Vagina (tissue), 2 donors: ENCODE measurements at regions not wholly inside any gene's neighbourhood (a gene's known extent, or its start where the extent isn't known, plus 50 kb on each side); places are given as distances from the start of the nearest gene placed in this dataset.
"Not testable (repeated sequence)": the region's sequence is repeated elsewhere in the genome, so short reads cannot be mapped to it uniquely, and the experiment has no call there.

Source experiments
- DNase-seq, 2 donors: peaks; one replicate each; pipeline ENCODE4 v3.0.0-alpha.2; 2017; ENCODE audit errors: extremely low spot score in 2 of 2
- H3K27ac ChIP-seq: fragments of 200-600 bp; sonication (generic); one replicate; pipeline ENCODE4 v1.5.1; 2019
- H3K27me3 ChIP-seq: fragments of 200-600 bp; sonication (generic); one replicate; pipeline ENCODE4 v1.5.1; 2019
- H3K36me3 ChIP-seq, 2 donors: fragments of 200-600 bp; sonication (generic); one replicate each; pipeline ENCODE4 v1.5.1; 2017 to 2019
- H3K4me1 ChIP-seq: fragments of 200-600 bp; sonication (generic); one replicate; pipeline ENCODE4 v1.5.1; 2019
- H3K4me3 ChIP-seq, 2 donors: fragments of 200-600 bp; sonication (generic); 1 replicate in 1 of 2; 2 replicates in 1 of 2; pipeline ENCODE4 v1.5.1; 2016 to 2019
- H3K9me3 ChIP-seq: fragments of 200-600 bp; sonication (generic); one replicate; pipeline ENCODE4 v1.5.1; 2019
- POLR2A ChIP-seq, 2 donors: fragments of 450-650 bp; IDR thresholded peaks; one replicate each; pipeline ENCODE4 v1.6.1; 2017; ENCODE audit warnings: antibody characterized with exemption in 2 of 2, mild to moderate bottlenecking in 2 of 2, moderate library complexity in 2 of 2
- POLR2AphosphoS5 ChIP-seq, 2 donors: sonication (generic); formaldehyde crosslinking; IDR thresholded peaks; one replicate each; pipeline ENCODE4 v1.9.0; 2017; ENCODE audit warnings: antibody characterized with exemption in 2 of 2, mild to moderate bottlenecking in 2 of 2, low read depth in 1 of 2; ENCODE audit not compliant: insufficient read depth in 1 of 2
- intact Hi-C: fragments of 100-400 bp; cut with DNase I; formaldehyde crosslinking; loops from one replicate; pipeline ENCODE4 v1.15.1; 2023
- TF ChIP-seq, protein P1 (sequence below), 3 experiments: fragments of 450-650 bp in 2 of 3; fragments of 200-600 bp in 1 of 3; sonication (generic) in 1 of 3; IDR thresholded peaks; one replicate each; pipeline ENCODE4 v1.5.1; 2017 to 2019; ENCODE audit warnings: antibody characterized with exemption in 3 of 3, mild to moderate bottlenecking in 2 of 3, moderate library complexity in 2 of 3

DNA sequence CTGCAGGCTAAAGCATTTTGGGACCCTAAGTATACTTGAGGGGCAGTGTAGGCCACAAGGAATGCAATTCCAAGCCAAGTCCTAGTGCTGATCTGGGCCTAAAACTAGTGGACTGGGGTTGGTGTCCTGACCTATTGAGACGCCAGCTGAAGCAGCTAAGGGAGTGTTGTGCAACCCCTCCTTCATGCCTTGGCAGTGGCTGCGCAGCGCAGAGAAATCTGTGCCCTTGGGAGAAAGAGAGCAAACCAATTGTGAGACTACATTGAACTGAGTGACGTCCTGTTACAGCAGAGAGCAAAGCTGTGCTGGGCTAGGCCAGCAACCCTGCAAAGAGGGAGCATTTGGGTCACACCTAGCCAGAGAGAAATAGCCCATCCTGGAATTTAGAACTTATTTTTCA, 2715.0 kb upstream of the PCDH20 start:
- no peak for DNase-seq
- H3K27ac ChIP-seq = no peak overlapping the region
- no peaks in the 10 kb centered on the region for H3K36me3 ChIP-seq
- H3K9me3 ChIP-seq = no peaks in the 10 kb centered on the region
- no peaks in the 10 kb centered on the region for H3K4me1 ChIP-seq
- H3K4me3 ChIP-seq = no peak overlapping the region
- TF ChIP-seq, protein P1, sequence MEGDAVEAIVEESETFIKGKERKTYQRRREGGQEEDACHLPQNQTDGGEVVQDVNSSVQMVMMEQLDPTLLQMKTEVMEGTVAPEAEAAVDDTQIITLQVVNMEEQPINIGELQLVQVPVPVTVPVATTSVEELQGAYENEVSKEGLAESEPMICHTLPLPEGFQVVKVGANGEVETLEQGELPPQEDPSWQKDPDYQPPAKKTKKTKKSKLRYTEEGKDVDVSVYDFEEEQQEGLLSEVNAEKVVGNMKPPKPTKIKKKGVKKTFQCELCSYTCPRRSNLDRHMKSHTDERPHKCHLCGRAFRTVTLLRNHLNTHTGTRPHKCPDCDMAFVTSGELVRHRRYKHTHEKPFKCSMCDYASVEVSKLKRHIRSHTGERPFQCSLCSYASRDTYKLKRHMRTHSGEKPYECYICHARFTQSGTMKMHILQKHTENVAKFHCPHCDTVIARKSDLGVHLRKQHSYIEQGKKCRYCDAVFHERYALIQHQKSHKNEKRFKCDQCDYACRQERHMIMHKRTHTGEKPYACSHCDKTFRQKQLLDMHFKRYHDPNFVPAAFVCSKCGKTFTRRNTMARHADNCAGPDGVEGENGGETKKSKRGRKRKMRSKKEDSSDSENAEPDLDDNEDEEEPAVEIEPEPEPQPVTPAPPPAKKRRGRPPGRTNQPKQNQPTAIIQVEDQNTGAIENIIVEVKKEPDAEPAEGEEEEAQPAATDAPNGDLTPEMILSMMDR (IDR thresholded peaks at IDR 0.05) = no peak
- no peak for TF ChIP-seq POLR2AphosphoS5 (IDR thresholded peaks at IDR 0.05; ENCODE audit: insufficient read depth in 1 of 2, low read depth in 1 of 2)
- TF ChIP-seq POLR2A (IDR thresholded peaks at IDR 0.05) = no peak
- intact Hi-C loops = no loop called here
- H3K27me3 ChIP-seq = no peaks in the 10 kb centered on the region

DNA sequence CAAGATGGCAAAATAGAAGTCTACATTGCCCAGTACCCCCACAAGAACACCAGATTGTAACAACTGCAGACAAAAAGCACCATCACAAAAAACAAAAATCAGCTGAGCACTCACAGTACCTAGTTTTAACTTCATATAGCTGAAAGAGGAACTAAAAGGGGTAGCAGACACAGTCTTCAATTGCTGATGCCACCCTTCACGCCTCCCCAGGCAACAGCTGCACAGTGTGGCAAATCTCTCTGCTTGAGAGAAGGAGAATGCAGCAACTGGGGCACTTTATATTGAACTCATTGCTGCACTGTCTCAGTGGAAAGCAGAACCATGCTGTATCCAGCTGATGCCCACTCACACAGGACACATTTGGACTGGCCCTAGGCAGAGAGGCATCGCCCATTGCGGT, 2714.5 kb upstream of the PCDH20 start:
- TF ChIP-seq POLR2AphosphoS5 (IDR thresholded peaks at IDR 0.05; ENCODE audit: insufficient read depth in 1 of 2, low read depth in 1 of 2) (no peak), POLR2A (IDR thresholded peaks at IDR 0.05) (no peak)
- TF ChIP-seq, protein P1 (IDR thresholded peaks at IDR 0.05) = no peak
- Histone ChIP-seq H3K36me3 (no peaks in the 10 kb centered on the region), H3K9me3 (no peaks in the 10 kb centered on the region), H3K4me3 (no peak overlapping the region), H3K27me3 (no peaks in the 10 kb centered on the region), H3K27ac (no peak overlapping the region), H3K4me1 (no peaks in the 10 kb centered on the region)
- intact Hi-C loops = no loop called here
- no peak for DNase-seq

DNA sequence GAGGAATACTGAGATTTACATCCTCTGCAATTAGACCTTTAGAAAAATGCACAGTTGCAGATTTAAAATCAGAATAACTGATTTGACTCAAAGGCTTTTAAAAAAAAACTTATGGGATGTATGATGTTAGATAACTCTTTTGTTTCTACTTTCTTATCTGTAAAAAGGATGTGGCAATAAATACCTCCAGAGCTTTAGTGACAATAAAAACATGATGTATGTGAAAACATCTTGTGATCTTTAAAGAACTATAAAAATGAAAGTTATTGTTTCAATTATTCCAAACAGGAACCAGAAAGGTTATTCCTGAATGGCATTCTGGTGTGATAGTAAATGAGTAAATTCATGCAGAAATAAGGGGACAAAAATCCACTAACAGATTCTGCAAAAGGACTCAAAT, 2712.2 kb upstream of the PCDH20 start:
- Histone ChIP-seq H3K27me3 (no peaks in the 10 kb centered on the region), H3K27ac (no peak overlapping the region), H3K36me3 (no peaks in the 10 kb centered on the region), H3K4me3 (no peak overlapping the region), H3K4me1 (no peaks in the 10 kb centered on the region), H3K9me3 (no peaks in the 10 kb centered on the region)
- TF ChIP-seq, protein P1 (IDR thresholded peaks at IDR 0.05) = no peak
- TF ChIP-seq POLR2AphosphoS5 (IDR thresholded peaks at IDR 0.05; ENCODE audit: insufficient read depth in 1 of 2, low read depth in 1 of 2) (no peak), POLR2A (IDR thresholded peaks at IDR 0.05) (no peak)
- no peak for DNase-seq
- intact Hi-C loops = no loop called here

DNA sequence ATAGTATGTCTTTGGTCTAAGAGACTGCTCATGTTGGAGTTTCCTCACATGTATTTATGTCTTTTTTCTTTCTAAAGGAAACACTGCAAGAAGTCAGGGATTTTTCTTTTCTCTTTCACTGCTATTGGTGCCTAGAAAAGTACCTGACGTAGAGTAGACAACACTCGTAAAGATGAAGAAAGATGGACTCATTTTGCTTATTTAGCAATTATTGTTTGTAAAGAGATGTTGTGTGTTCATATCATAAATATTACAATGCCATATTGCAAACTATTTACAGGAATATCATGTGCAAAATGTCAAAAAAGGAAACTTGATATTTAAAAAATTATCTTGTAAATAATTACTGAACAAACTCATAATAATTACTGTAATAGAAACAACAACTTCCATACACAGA, 2711.5 kb upstream of the PCDH20 start:
- TF ChIP-seq POLR2AphosphoS5 (IDR thresholded peaks at IDR 0.05; ENCODE audit: insufficient read depth in 1 of 2, low read depth in 1 of 2) (no peak), POLR2A (IDR thresholded peaks at IDR 0.05) (no peak)
- TF ChIP-seq, protein P1 (IDR thresholded peaks at IDR 0.05) = no peak
- Histone ChIP-seq H3K36me3 (no peaks in the 10 kb centered on the region), H3K4me1 (no peaks in the 10 kb centered on the region), H3K27ac (no peak overlapping the region), H3K9me3 (no peaks in the 10 kb centered on the region), H3K27me3 (no peaks in the 10 kb centered on the region), H3K4me3 (no peak overlapping the region)
- DNase-seq = no peak
- intact Hi-C loops = no loop called here

DNA sequence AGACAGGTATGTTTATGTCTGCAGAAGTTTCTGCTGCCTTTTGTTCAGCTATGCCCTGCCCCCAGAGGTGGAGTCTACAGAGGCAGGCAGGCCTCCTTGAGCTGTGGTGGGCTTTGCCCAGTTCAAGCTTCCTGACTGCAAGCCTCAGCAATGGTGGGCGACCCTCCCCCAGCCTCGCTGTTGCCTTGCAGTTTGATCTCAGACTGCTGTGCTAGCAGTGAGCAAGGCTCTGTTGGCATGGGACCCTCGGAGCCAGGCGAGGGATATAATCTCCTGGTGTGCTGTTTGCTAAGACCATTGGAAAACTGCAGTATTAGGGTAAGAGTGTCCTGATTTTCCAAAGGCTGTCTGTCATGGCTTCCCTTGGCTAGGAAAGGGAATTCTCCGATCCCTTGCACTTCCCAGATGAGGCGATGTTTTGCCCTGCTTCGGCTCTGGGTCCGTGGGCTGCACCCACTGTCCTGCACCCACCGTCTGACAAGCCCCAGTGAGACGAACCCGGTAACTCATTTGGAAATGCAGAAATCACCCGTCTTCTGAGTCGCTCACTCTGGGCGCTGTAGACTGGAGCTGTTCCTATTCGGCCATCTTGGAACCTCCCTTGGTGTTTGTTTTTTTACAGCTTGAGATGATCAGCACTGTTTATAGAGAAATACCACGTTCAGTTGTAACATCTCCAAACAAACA, 2705.5 kb upstream of the PCDH20 start:
- H3K4me1 ChIP-seq, H3K9me3 ChIP-seq, DNase-seq, H3K4me3 ChIP-seq, intact Hi-C loops, H3K27me3 ChIP-seq, H3K27ac ChIP-seq, H3K36me3 ChIP-seq: not testable (repeated sequence)
